ENCODE measurements at regions not wholly inside any gene's neighbourhood (a gene's known extent, or its start where the extent isn't known, plus 50 kb on each side); places are given as distances from the start of the nearest gene placed in this dataset.
A peak's percentile ranks its signal among the peaks of the same experiment; 100 is the strongest.

GRCh38 chr14:86015941-86016340, 486.0 kb downstream of the FLRT2 start:
- peak; percentile 82 for DNase-seq

GRCh38 chr14:86015511-86015910, 485.6 kb downstream of the FLRT2 start:
- DNase-seq: no peak

GRCh38 chr14:86013641-86014040, 483.7 kb downstream of the FLRT2 start:
- DNase-seq: peak; percentile 66

- DNase-seq: no peak
Measured at GRCh38 chr14:86012461-86012860, 482.5 kb downstream of the FLRT2 start.

GRCh38 chr14:86003998-86004397, 474.1 kb downstream of the FLRT2 start:
- DNase-seq: peak; percentile 37

- DNase-seq: no peak
Measured at GRCh38 chr14:85996551-85996950, 466.6 kb downstream of the FLRT2 start.

GRCh38 chr14:85991156-85991555, 461.2 kb downstream of the FLRT2 start:
- peak; percentile 26 for DNase-seq

GRCh38 chr14:85987907-85988306, 458.0 kb downstream of the FLRT2 start:
- no peak for DNase-seq

- DNase-seq: no peak
Measured at GRCh38 chr14:85987292-85987691, 457.3 kb downstream of the FLRT2 start.

GRCh38 chr14:85978582-85979250, 448.8 kb downstream of the FLRT2 start:
- DNase-seq: no peak

GRCh38 chr14:85974602-85975001, 444.7 kb downstream of the FLRT2 start:
- DNase-seq: no peak

GRCh38 chr14:85963486-85963885, 433.5 kb downstream of the FLRT2 start:
- no peak for DNase-seq

GRCh38 chr14:85960756-85961155, 430.8 kb downstream of the FLRT2 start:
- no peak for DNase-seq

- DNase-seq: no peak
Measured at GRCh38 chr14:85959063-85959462, 429.1 kb downstream of the FLRT2 start.

GRCh38 chr14:85958069-85958468, 428.1 kb downstream of the FLRT2 start:
- DNase-seq: no peak

- no peak for DNase-seq
Measured at GRCh38 chr14:85953265-85953664, 423.3 kb downstream of the FLRT2 start.

GRCh38 chr14:85948153-85948552, 418.2 kb downstream of the FLRT2 start:
- DNase-seq: no peak

- DNase-seq: no peak
Measured at GRCh38 chr14:85947461-85948139, 417.7 kb downstream of the FLRT2 start.

GRCh38 chr14:85943192-85943591, 413.2 kb downstream of the FLRT2 start:
- no peak for DNase-seq

- DNase-seq: peak; percentile 40
Measured at GRCh38 chr14:85934886-85935254, 404.9 kb downstream of the FLRT2 start.

GRCh38 chr14:85934123-85934885, 404.4 kb downstream of the FLRT2 start:
- DNase-seq: peak; percentile 8

- DNase-seq: no peak
Measured at GRCh38 chr14:85921241-85921640, 391.3 kb downstream of the FLRT2 start.

GRCh38 chr14:85917716-85918115, 387.8 kb downstream of the FLRT2 start:
- DNase-seq: no peak

- peak; percentile 15 for DNase-seq
Measured at GRCh38 chr14:85915711-85916110, 385.8 kb downstream of the FLRT2 start.

Measured in fibroblast of upper back skin (primary cell).